ENCODE measurements at regions not wholly inside any gene's neighbourhood (a gene's known extent, or its start where the extent isn't known, plus 50 kb on each side); places are given as distances from the start of the nearest gene placed in this dataset.
"Not testable (repeated sequence)": the region's sequence is repeated elsewhere in the genome, so short reads cannot be mapped to it uniquely, and the experiment has no call there.

- no peak for DNase-seq
Observed at GRCh38 chr10:44168478-44168877, 216.4 kb downstream of the CXCL12 start.

- DNase-seq, result no peak
Observed at GRCh38 chr10:44167752-44168151, 217.1 kb downstream of the CXCL12 start.

- DNase-seq, result no peak
Observed at GRCh38 chr10:44166441-44166840, 218.5 kb downstream of the CXCL12 start.

GRCh38 chr10:44164251-44164956, 220.5 kb downstream of the CXCL12 start:
- DNase-seq, result no peak

- DNase-seq, result no peak
Observed at GRCh38 chr10:44161184-44161583, 223.7 kb downstream of the CXCL12 start.

GRCh38 chr10:44157574-44157973, 227.3 kb downstream of the CXCL12 start:
- no peak for DNase-seq

GRCh38 chr10:44154956-44155355, 229.9 kb downstream of the CXCL12 start:
- DNase-seq, result no peak

GRCh38 chr10:44153918-44154670, 230.8 kb downstream of the CXCL12 start:
- DNase-seq, result no peak

GRCh38 chr10:44143556-44143955, 241.3 kb downstream of the CXCL12 start:
- DNase-seq, result no peak

- no peak for DNase-seq
Observed at GRCh38 chr10:44132361-44133289, 252.3 kb downstream of the CXCL12 start.

GRCh38 chr10:44126291-44126717, 258.6 kb downstream of the CXCL12 start:
- DNase-seq, result no peak

- DNase-seq, result no peak
Observed at GRCh38 chr10:44125879-44126278, 259.0 kb downstream of the CXCL12 start.

GRCh38 chr10:44118500-44118899, 266.4 kb downstream of the CXCL12 start:
- DNase-seq, result no peak

GRCh38 chr10:44116474-44116873, 268.4 kb downstream of the CXCL12 start:
- DNase-seq, result no peak

- no peak for DNase-seq
Observed at GRCh38 chr10:44115516-44115915, 269.4 kb downstream of the CXCL12 start.

GRCh38 chr10:44114441-44114840, 270.5 kb downstream of the CXCL12 start:
- DNase-seq, result no peak

GRCh38 chr10:44112280-44112679, 272.6 kb downstream of the CXCL12 start:
- not testable (repeated sequence) for DNase-seq

- DNase-seq, result no peak
Observed at GRCh38 chr10:44105696-44106095, 279.2 kb downstream of the CXCL12 start.

- DNase-seq, result no peak
Observed at GRCh38 chr10:44102726-44103255, 282.1 kb downstream of the CXCL12 start.

GRCh38 chr10:44101082-44101481, 283.8 kb downstream of the CXCL12 start:
- DNase-seq, result no peak

GRCh38 chr10:44099511-44099910, 285.4 kb downstream of the CXCL12 start:
- no peak for DNase-seq

- not testable (repeated sequence) for DNase-seq
Observed at GRCh38 chr10:44096217-44096616, 288.7 kb downstream of the CXCL12 start.

GRCh38 chr10:44089671-44090070, 295.2 kb downstream of the CXCL12 start:
- no peak for DNase-seq

Measured in NCI-H1694 (cell line).